ENCODE measurements at regions not wholly inside any gene's neighbourhood (a gene's known extent, or its start where the extent isn't known, plus 50 kb on each side); places are given as distances from the start of the nearest gene placed in this dataset.

DNA sequence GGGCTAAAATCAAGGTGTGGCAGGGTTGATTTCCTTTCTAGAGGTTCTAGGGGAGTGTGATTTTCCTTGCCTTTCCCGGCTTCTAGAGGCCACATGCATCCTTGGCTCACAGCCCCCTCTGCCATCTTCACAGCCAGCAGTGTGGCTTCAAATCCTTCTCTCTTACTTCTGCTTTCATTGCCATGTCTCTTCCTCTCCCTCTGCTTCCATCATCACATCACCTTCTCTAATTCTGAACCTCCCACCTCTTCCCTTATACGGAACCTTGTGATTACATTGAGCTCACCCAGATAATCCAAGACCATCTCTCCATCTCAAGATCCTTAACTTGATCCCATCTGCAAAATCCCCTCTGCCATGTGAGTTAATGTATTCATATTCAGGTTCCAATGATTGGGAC, 56.2 kb upstream of the RMDN2 start:
- no peak for DNase-seq

DNA sequence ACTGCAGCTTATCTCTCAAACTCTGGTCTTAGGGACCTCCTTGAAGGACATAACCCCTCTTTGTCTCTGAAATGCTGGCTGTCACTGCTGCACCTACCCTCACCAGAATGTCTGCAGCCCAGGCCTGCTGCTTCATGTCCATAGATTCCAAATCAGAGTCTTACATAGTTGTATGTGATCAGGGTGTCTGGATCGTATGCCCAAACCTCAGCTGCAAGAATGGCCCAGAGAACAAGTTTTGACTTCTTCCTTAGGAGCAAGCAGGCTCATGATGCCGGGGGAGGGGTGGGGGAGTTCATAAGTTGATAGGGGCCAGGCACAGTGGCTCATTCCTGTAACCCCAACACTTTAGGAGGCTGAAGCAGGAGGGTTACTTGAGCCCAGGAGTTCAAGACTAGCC, 55.8 kb upstream of the RMDN2 start:
- DNase-seq, result no peak

DNA sequence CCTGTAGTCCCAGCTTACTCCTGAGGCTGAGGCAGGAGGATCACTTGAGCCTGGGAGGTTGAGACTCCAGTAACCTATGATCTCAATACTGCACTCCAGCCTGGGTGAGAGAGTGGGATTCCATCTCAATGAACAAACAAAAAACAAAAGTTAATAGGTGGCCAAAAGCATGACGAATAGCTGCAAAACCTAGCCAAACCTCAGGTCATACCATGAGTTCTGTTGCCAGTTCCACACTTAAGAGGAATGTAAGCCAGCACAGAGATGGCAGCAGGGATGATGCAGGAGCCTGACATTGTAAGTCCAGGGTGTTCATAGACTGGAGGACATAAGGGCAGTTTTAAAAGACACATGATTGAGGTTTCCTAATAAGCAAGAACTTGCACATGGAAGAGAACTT, 55.3 kb upstream of the RMDN2 start:
- no peak for DNase-seq

DNA sequence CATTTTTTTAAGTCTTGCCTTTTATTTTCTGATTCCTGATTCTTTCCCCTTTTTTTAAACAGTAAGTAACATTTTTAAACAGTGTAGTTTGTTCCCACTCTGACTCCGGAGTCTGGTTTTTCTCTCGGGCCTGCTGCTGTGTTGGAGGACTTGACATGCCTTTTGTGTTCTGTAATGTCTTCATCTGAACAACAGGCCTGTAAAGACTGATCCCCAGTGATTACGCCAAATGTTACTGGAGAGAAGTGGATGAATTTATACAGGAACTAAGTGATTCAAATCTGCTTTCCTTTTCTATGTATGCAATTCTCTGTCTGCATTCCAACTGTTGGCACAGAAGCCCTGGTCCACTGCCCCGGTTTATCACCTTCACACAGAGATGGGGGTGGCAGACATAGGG, 54.3 kb upstream of the RMDN2 start:
- no peak for DNase-seq

DNA sequence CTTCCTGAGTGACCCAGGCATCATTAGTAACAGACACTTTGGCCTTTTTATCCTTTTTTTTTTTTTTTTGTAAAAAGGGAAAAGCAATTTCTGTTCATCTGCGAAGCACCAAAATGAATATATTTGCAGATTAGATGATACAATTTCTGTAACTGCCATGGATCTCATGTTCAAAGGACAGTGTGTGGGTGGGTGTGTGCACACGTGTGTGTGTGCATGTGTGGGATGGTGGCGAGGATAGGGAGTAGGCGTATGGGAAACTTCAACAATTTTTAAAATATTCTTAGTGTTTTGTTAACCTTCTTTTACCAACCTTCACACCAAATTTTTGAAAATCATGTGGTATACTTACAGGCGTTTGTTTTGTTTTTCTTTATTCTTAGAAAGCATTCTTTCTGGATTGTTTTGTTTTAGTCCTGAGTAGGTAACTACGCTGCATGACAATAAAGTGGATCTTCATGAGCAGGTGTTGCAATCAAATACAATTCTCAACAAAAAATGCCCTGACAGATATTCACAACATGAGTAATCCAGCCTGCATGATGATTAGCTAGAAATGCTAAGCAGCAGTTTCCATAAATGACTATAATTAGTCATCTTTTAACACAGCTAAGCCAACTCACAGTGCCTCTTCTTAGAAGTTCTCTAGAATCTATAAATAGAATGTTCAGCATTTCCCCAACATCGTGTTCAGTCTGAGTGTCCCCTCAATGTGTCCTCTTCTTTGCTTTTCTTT, 53.5 kb upstream of the RMDN2 start:
- no peak for DNase-seq

DNA sequence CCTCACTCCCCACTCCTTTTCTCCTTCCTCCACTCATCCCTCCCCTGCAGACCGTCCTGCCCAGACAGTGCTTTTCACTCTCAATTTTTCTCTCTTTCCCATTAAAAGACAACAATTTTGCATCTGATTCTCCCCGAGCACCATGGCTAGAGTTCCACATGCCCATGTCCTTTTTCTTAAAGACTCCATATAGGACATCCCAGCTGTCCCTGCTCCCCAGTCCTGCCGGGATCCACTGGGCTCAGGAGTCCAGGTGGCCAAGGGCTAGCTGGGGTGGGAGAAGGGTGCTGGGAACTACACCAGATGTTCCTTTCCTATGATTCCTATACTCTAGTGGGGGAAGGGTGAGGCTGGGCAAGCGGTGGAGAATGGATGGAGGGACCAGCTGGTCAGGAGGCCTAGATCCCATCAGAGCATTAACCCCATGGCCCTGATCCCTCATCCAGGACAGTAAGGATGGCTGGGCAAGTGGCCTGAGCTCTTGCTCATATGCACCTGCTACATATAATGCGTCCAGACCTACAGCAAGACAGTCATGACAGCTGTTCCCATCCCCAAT, 52.8 kb upstream of the RMDN2 start:
- DNase-seq, result no peak

DNA sequence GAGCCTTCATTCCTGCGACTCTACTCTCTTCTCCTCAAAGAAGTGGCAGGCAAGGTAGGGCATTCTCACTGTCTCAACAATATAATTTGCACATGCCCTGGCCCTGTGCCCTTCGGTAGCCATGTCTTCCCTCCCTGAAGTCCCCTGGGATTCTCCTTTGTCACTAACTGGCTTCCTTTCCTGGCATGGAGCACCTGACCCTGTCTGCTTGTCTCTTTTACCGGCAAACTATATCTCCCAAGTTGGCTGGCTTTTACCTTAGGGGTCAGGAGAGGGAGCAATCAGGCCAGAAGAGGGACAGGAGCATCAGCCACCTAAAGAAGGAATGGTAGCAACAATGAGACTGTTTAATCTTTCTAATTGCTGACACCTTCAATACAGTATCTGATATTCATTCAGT, 51.9 kb upstream of the RMDN2 start:
- no peak for DNase-seq

DNA sequence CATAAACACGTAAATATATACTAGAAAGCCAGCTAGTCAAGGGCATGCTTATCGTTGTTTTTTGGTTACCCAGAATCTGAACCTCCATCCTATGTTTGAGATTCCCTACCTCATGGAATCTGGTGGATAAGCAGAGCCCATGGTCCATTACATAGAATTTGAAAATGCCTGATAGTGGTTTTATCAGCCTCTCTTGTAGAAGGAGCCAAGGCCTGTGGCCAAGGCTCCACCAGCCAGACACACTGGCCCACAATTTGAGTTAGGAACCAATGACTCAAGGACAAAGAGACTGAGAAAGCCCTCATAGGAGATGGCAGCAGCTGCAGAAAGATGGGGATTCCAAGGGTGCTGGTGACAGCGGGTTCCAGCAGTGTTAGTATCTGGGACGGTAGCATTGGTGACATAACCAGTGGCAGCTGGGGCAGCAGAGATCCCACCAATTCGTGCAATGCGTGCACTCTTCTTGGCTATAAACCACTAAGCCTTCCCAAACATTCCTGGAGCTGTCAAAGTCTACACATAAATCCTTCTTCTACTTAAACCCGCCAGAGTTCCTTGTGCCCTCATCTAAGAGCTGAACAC, 51.2 kb upstream of the RMDN2 start:
- no peak for DNase-seq

DNA sequence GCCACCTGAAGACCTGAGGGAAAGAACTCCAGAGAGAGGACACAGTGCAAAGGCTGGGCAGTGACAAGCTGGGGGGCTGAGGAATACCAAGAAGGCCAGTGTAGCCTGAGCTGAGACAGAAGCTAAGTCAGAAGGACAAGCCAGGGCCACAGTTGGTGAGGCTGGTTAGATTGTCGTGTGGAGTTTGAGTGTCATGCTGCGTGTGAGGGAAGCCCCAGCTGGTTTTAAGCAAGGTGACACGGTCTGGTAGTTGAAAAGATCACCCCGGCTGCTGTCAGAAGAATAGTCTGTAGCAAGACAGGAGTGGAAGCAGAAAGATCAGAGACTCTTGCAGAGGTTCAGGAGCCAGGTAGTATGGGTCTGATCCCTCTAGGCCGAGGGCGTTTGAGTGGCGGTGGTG, 50.6 kb upstream of the RMDN2 start:
- no peak for DNase-seq

Measured in femur (tissue), 1 donor.